Stimulated activated CD8-positive, alpha-beta memory T cell treated with anti-CD3 and anti-CD28 coated beads, Interleukin-7, amount 100 ng/mL, for 4 hours (primary cell): ENCODE measurements at regions not wholly inside any gene's neighbourhood (a gene's known extent, or its start where the extent isn't known, plus 50 kb on each side); places are given as distances from the start of the nearest gene placed in this dataset.
"Not testable (repeated sequence)": the region's sequence is repeated elsewhere in the genome, so short reads cannot be mapped to it uniquely, and the experiment has no call there.

Experiments used
- DNase-seq, 2 donors: peaks; one replicate each; pipeline ENCODE4 v3.0.0-alpha.2; 2020; ENCODE audit warnings: low read depth in 2 of 2

DNA sequence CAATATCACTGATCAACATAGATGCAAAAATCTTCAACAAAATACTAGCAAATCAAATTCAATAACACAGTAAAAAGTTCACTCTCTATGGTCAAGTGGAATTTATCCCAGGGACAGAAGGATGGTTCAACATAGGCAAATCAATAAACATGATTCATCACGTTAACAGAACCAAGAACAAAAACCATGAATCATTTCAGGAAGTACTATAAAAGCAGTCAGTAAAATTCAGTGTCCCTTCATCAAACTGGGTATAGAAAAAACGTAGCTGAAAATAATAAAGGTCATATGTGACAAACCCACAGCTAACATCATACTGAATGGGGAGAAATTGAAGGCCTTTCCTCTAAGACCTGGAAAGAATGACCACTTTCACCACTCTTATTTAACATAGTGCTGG, 172.1 kb downstream of the POLR2M start:
- DNase-seq = no peak

- DNase-seq = no peak
Observed at GRCh38 chr15:57881361-57881760, 174.8 kb downstream of the POLR2M start.

GRCh38 chr15:57881972-57882371, 175.5 kb downstream of the POLR2M start:
- DNase-seq = no peak

GRCh38 chr15:57883701-57884100, 177.2 kb downstream of the POLR2M start:
- no peak for DNase-seq

- DNase-seq = no peak
Observed at GRCh38 chr15:57884936-57885335, 178.4 kb downstream of the POLR2M start.

GRCh38 chr15:57885435-57885834, 178.9 kb downstream of the POLR2M start:
- no peak for DNase-seq

DNA sequence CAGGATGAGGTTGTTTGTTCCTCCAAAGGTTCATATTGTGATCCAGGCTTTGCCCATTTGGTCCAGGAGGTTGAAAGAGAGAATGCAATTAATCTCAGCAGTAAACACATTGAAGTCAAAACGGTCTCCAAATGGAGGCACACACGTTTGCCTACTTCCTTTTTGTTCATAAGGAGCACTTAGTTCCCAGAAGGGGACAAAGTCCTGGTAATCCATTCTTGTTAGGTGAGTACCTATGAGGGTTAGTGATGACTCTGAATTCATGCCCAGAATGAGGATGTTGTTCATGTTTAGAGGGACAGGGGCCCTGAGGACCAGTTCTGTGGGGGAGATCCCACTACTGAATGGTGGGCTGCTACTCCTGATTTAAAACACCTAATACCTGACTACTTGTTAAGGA, 177.7 kb downstream of the ALDH1A2 start:
- DNase-seq = no peak

- no peak for DNase-seq
Observed at GRCh38 chr15:57890351-57890750, 175.2 kb downstream of the ALDH1A2 start.

GRCh38 chr15:57890878-57891277, 174.6 kb downstream of the ALDH1A2 start:
- DNase-seq = no peak

GRCh38 chr15:57892181-57892580, 173.3 kb downstream of the ALDH1A2 start:
- DNase-seq = no peak

- no peak for DNase-seq
Observed at GRCh38 chr15:57893040-57893439, 172.5 kb downstream of the ALDH1A2 start.

DNA sequence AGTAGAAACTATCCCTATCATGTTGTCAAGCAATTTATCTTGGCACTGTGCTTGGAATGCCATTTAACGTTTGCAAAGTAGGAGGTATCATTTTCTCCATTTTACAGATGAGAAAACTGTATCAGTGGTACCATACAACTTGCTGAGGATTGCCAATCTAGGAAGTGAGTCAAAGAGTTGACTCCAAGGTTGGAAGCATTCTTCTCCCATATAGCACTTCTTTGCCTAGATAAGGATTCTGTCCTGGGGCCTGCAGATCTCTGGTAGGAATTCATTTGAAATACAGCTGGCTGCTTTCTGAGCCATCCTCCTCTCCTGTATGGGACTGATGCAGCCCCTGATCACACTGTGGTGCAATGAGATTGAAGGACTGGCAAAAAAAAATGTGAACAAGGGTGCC, 170.2 kb downstream of the ALDH1A2 start:
- DNase-seq = no peak

- no peak for DNase-seq
Observed at GRCh38 chr15:57896114-57896513, 169.4 kb downstream of the ALDH1A2 start.

- not testable (repeated sequence) for DNase-seq
Observed at GRCh38 chr15:57896899-57897298, 168.6 kb downstream of the ALDH1A2 start.

GRCh38 chr15:57897870-57898269, 167.6 kb downstream of the ALDH1A2 start:
- no peak for DNase-seq

- DNase-seq = no peak
Observed at GRCh38 chr15:57902155-57902554, 163.4 kb downstream of the ALDH1A2 start.
